ENCODE measurements at regions not wholly inside any gene's neighbourhood (a gene's known extent, or its start where the extent isn't known, plus 50 kb on each side); places are given as distances from the start of the nearest gene placed in this dataset.

- Histone ChIP-seq H4K20me1 (ENCODE audit: insufficient read depth, low read length) (peaks cover 14% of the 10 kb centered on the region), H3K14ac (replicated peaks; ENCODE audit: low read depth, low read length) (no peak overlapping the region), H3K23ac (ENCODE audit: low read depth, low read length) (no peak overlapping the region), H2AFZ (replicated peaks; ENCODE audit: low read length, poor library complexity) (peak overlapping the region; percentile 23), H3K18ac (ENCODE audit: low read depth, low read length) (no peak overlapping the region), H3K36me3 (ENCODE audit: control insufficient read depth, insufficient read depth, low read length) (0 out of 2 replicates have a peak, but pooled peaks cover 4% of the 10 kb centered on the region), H3K4me3 (ENCODE audit: insufficient read depth, low read depth, low read length) (no peak overlapping the region), H2BK15ac (ENCODE audit: low read depth, low read length) (no peak overlapping the region), H4K8ac (ENCODE audit: low read depth in 2 of 2, low read length in 2 of 2) (no peak overlapping the region), H3K9ac (ENCODE audit: low read depth, low read length) (no peak overlapping the region), H3K4me1 (ENCODE audit: control insufficient read depth, insufficient read depth, low read length) (peaks cover 30% of the 10 kb centered on the region), H3K79me1 (ENCODE audit: low read depth in 1 of 2, low read length in 2 of 2) (peaks cover 7 to 44% of the 10 kb centered on the region in 2 experiments; a peak in 3 of 4 replicates), H3K56ac (ENCODE audit: extremely low read depth, insufficient read depth, low read length) (no peak overlapping the region), H4K91ac (ENCODE audit: insufficient read depth, low read depth, low read length) (no peak overlapping the region), H3K27ac (ENCODE audit: insufficient read depth, low read length) (no peak overlapping the region), H2BK5ac (ENCODE audit: low read depth, low read length, poor library complexity, severe bottlenecking) (no peak overlapping the region), H3K9me1 (ENCODE audit: insufficient read depth, low read length) (peaks cover 11% of the 10 kb centered on the region), H2AK5ac (ENCODE audit: low read depth, low read length) (no peak overlapping the region; the same call in 1 of the 2 replicates), H3K4me2 (ENCODE audit: low read depth, low read length) (no peak overlapping the region), H2BK20ac (ENCODE audit: low read depth, low read length) (no peak overlapping the region), H2AK9ac (replicated peaks; ENCODE audit: low read depth, low read length, poor library complexity) (no peak overlapping the region), H3K9me3 (ENCODE audit: control insufficient read depth, insufficient read depth, low read length) (no peaks in the 10 kb centered on the region), H3K4ac (ENCODE audit: low read depth, low read length) (no peak overlapping the region), H4K5ac (ENCODE audit: low read depth, low read length) (no peak overlapping the region), H2BK120ac (ENCODE audit: low read depth, low read length) (no peak overlapping the region), H3K27me3 (ENCODE audit: control insufficient read depth, insufficient read depth, low read length) (no peaks in the 10 kb centered on the region)
- 87% methylated on average over 15 of the region's 38 CpGs; no CpG with 5 or more reads in 1 of the 2 experiments for WGBS, 2 experiments (ENCODE audit: extremely low coverage in 2 of 2, insufficient read length in 1 of 2)
- intact Hi-C loops (cut with micrococcal nuclease) (no loop called here), in situ Hi-C loops (cut with MboI; ENCODE audit: low sequenced_read_pairs) (no loop called here), dilution Hi-C loops (cut with HindIII; ENCODE audit: low sequenced_read_pairs, unreplicated experiment) (no loop called here)
- BruUV-seq (replicated peaks): no TSS peak
- ATAC-seq (ENCODE audit: low read depth) (no peak), DNase-seq (no peak)
- CTCF ChIA-PET: no interaction called here
- TF ChIP-seq FOS (IDR thresholded peaks at IDR 0.05; ENCODE audit: low read depth, low read length): no peak
- no peak for TF ChIP-seq CHD1 (IDR thresholded peaks at IDR 0.05; ENCODE audit: low read depth, low read length)
- no peak for TF ChIP-seq RFX5 (IDR thresholded peaks at IDR 0.05; ENCODE audit: low read depth, low read length)
- no peak for TF ChIP-seq MAFK (IDR thresholded peaks at IDR 0.05; ENCODE audit: low read depth, low read length)
- TF ChIP-seq ELK1 (IDR thresholded peaks at IDR 0.05; ENCODE audit: borderline replicate concordance, low read depth, low read length): no peak
- TF ChIP-seq POLR2A (IDR thresholded peaks at IDR 0.05; ENCODE audit: low read depth, low read length): no peak
- no peak for TF ChIP-seq MAZ (IDR thresholded peaks at IDR 0.05; ENCODE audit: borderline replicate concordance, low read depth, low read length)
- TF ChIP-seq BHLHE40 (IDR thresholded peaks at IDR 0.05; ENCODE audit: low read depth, low read length): no peak
- TF ChIP-seq NFE2L2 (IDR thresholded peaks at IDR 0.05; ENCODE audit: low read depth, low read length): no peak
- POLR2A ChIA-PET (ENCODE audit: unreplicated experiment): no interaction called here
These were observed 95.5 kb upstream of the GSE1 start for GRCh38 chr16:85517563-85518179.

Data from IMR-90 (cell line).